Suppressor macrophage treated with lipopolysaccharide for 4 hours (primary cell): ENCODE measurements at regions not wholly inside any gene's neighbourhood (a gene's known extent, or its start where the extent isn't known, plus 50 kb on each side); places are given as distances from the start of the nearest gene placed in this dataset.
"Not testable (repeated sequence)": the region's sequence is repeated elsewhere in the genome, so short reads cannot be mapped to it uniquely, and the experiment has no call there.

Source experiments
- DNase-seq: peaks from one replicate; pipeline ENCODE4 v3.0.0-alpha.2; 2020

DNA sequence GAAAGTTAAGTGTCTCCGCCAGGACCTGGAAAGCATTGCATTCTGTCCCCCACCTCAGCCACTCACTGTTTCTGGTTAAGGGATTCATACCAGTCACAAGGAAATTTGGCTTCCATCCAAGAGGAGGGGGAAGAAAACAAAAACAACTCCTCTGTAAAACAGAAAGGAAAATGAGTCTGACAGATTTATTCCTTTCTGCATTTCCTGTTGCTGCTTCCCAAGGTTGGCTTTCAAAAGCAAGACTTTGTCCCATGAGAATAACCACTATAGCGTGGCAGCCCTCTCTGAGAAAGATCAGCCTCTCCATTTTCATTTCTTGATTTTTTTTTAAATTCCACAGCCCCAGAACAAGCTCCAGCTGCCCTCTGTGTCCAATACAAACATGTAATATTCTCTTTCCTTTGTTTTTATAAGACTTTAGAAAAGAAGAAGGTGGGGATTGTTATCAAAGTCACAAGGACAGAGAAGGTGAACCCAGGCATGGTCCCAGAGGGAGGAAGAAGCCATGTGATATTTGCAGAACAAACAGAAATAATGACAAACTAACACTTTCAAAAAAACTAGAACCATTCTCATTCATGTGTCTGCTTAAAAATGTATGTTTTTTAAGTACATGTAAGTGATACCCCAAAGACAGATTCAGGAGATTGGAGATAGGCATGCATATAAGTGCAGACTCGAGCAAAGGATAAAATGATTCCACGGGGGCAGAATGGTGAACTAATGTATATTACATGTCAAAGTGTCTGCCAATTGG is 90.7 kb upstream of the DCLK2 start:
- peak; percentile 9 for DNase-seq

- no peak for DNase-seq
Measured at GRCh38 chr4:149988087-149988410, 90.2 kb upstream of the DCLK2 start.

- DNase-seq: no peak
Measured at GRCh38 chr4:149993030-149993429, 85.2 kb upstream of the DCLK2 start.

DNA sequence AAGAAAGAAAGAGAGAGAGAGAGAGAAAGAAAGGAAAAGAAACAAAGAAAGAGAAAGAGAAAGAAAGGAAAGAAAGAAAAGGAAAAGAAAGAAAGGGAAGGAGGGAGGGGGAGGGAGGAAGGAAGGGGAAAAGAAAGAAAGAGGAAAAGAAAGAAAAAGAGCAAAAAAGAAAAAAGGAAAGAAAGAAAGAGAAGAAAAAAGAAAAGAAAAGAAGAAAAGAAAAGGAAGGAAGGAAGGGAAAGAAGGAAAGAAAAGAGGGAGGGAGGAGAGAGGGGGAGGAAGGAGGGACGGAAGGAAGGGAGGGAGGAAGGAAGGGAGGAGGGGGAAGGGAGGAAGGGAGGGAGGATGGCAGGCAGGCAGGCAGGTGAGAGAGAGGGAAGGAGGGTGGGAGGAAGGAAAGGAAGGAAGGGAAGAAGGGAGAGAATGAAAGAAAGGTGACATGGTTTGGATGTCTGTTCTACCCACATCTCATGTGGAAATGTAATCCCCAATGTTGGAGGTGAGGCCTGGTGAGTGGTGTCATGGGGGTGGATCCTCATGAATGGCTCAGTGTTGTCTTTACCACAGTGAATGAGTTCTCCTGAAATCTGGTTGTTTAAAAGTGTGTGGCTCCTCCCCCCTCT is 83.0 kb upstream of the DCLK2 start:
- no peak for DNase-seq

- DNase-seq: no peak
Measured at GRCh38 chr4:149997881-149998421, 80.3 kb upstream of the DCLK2 start.

GRCh38 chr4:149999485-150000074 is 78.7 kb upstream of the DCLK2 start:
- peak; percentile 61 for DNase-seq

GRCh38 chr4:150001815-150002214 is 76.4 kb upstream of the DCLK2 start:
- no peak for DNase-seq

GRCh38 chr4:150002561-150002960 is 75.7 kb upstream of the DCLK2 start:
- DNase-seq: no peak

GRCh38 chr4:150004481-150004880 is 73.8 kb upstream of the DCLK2 start:
- DNase-seq: no peak

- DNase-seq: no peak
Measured at GRCh38 chr4:150005537-150005936, 72.7 kb upstream of the DCLK2 start.

GRCh38 chr4:150006197-150006596 is 72.0 kb upstream of the DCLK2 start:
- no peak for DNase-seq

DNA sequence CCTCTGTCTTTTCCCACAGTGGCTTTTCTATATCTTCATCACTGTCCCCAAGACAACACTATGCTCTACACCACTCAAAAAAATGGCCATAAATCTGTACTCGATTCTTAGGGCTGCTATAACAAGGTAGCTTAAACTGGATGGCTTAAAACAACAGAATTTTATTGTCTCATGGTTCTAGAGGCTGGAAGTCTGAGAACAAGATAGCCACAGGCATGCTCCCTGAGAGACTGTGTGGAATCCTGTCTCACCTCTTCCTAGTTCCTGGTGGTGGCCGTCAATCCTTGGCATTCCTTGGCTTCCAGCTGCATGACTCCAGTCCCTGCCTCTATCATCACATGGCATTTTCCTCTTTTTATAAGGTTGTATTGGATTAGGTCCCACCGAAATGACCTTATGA is 70.7 kb upstream of the DCLK2 start:
- no peak for DNase-seq

GRCh38 chr4:150008546-150008945 is 69.7 kb upstream of the DCLK2 start:
- peak; percentile 56 for DNase-seq

DNA sequence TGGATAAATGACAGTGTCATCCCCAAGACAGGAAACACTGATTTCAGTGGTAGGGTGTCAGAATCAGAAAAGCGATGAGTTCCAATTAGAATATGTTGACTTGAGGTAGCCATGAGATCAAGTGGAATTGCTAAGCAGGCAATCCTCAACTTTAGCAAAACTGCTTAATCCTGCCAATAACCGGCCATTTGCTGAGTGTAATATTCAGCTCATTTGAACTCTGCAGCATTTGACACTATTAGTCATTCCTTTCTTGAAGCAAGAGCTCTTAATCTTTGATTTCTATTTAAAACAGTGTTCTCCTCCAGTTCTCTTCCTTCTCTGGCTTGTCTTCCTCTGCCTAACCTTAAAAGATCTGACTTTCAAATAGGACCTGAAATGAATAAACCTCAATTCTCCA is 68.7 kb upstream of the DCLK2 start:
- no peak for DNase-seq

DNA sequence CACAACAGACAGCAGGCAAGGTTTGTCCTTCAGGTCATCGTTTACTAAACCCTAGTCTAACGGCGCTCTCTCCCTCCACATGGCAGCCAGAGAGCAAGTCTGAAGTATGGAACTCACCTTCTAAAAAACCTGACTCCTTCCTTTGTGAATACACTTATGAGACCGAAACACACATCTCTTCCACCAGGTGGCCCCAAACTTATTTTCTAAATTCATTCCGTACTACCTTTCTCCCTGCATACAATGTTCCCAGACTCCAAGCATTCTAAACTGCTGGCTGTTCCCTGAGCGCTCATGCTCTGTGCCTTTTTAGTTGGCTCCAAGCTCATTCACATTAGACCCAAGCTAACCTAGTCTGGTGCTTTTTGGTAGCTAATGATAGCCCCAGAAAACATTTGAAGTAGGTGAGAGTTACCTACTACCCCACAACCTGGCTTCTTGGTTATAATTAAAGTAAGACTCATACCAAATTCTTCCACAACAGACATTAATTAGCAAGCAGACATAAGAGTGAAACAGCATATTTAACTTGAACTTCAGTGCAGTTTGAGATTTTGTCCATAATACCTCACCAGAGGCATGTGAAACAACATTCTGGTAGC is 67.6 kb upstream of the DCLK2 start:
- peak; percentile 17 for DNase-seq

- DNase-seq: no peak
Measured at GRCh38 chr4:150012851-150013360, 65.3 kb upstream of the DCLK2 start.

DNA sequence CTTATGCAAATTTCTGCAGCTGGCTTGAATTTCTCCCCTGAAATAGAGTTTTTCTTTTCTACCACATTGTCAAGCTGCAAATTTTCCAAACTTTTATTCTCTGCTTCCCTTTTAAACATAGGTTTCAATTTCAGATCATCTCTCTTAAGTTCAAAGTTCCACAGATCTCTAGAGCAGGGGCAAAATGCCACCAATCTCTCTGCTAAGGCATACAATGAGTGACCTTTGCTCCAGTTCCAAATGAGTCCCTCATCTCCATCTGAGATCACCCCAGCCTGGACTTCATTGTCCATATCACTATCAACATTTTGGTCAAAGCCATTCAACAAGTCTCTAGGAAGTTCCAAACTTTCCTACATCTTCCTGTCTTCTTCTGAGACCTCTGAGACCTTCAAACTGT is 62.3 kb upstream of the DCLK2 start:
- not testable (repeated sequence) for DNase-seq

DNA sequence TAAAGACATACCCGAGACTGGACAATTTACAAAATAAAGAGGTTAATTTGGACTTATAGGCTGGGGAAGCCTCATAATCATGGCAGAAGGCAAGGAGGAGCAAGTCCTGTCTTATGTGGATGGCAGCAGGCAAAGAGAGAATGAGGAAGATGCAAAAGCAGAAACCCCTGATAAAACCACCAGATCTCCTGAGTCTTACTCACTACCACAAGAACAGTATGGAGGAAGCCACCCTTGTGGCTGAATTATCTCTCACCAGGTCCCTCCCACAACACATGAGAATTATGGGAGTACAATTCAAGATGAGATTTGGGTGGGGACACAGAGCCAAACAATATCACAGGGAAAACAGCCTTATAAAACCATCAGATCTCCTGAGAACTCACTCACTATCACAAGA is 61.6 kb upstream of the DCLK2 start:
- peak; percentile 21 for DNase-seq

GRCh38 chr4:150018257-150018656 is 60.0 kb upstream of the DCLK2 start:
- DNase-seq: no peak

GRCh38 chr4:150021483-150021882 is 56.8 kb upstream of the DCLK2 start:
- DNase-seq: no peak

- no peak for DNase-seq
Measured at GRCh38 chr4:150023489-150023888, 54.8 kb upstream of the DCLK2 start.

DNA sequence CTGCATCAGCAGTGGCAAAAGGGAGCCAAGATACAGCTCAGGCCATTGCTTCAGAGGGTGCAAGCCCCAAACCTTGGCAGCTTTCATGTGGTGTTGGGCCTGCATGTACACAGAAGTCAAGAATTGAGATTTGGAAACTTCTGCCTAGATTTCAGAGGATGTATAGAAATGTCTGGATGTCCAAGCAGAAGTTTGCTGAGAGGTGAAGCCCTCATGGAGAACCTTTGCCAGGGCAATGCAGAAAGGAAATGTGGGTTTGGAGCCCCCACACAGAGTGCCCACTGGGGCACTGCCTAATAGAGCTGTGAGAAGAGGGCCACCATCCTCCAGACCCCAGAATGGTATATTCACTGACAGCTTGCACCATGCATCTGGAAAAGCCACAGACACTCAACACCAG is 51.3 kb upstream of the DCLK2 start:
- DNase-seq: not testable (repeated sequence)
